ENCODE measurements at regions not wholly inside any gene's neighbourhood (a gene's known extent, or its start where the extent isn't known, plus 50 kb on each side); places are given as distances from the start of the nearest gene placed in this dataset.

GRCh38 chr3:16810593-16811367, 74.0 kb upstream of the PLCL2 start:
- H3K4me2 ChIP-seq (ENCODE audit: low read depth, low read length, poor library complexity, severe bottlenecking), result no peak overlapping the region
- no peaks in the 10 kb centered on the region for H3K27me3 ChIP-seq (ENCODE audit: low read length)
- no peak for DNase-seq
- H3K36me3 ChIP-seq (ENCODE audit: insufficient read depth, low read length), result no peaks in the 10 kb centered on the region
- H3K4me1 ChIP-seq (ENCODE audit: low read length), result no peaks in the 10 kb centered on the region
- H3K9me3 ChIP-seq (ENCODE audit: low read length), result no peaks in the 10 kb centered on the region
- H3K4me3 ChIP-seq (ENCODE audit: low read length), result no peak overlapping the region
- no peak overlapping the region for H2AFZ ChIP-seq (ENCODE audit: low read length)
- no peak overlapping the region for H3K27ac ChIP-seq (ENCODE audit: low read length)
- H3K79me2 ChIP-seq (ENCODE audit: low read length), result no peaks in the 10 kb centered on the region
- no peaks in the 10 kb centered on the region for H4K20me1 ChIP-seq (ENCODE audit: insufficient read depth, low read depth, low read length)
- H3K9ac ChIP-seq (ENCODE audit: low read length), result no peak overlapping the region
- H3K9me2 ChIP-seq (replicated peaks; ENCODE audit: insufficient read depth, low read length), result no peaks in the 10 kb centered on the region

GRCh38 chr3:16811950-16812349, 72.8 kb upstream of the PLCL2 start:
- Histone ChIP-seq H3K4me2 (ENCODE audit: low read depth, low read length, poor library complexity, severe bottlenecking) (no peak overlapping the region), H2AFZ (ENCODE audit: low read length) (no peak overlapping the region), H4K20me1 (ENCODE audit: insufficient read depth, low read depth, low read length) (no peaks in the 10 kb centered on the region), H3K27ac (ENCODE audit: low read length) (no peak overlapping the region), H3K9me3 (ENCODE audit: low read length) (no peaks in the 10 kb centered on the region), H3K79me2 (ENCODE audit: low read length) (no peaks in the 10 kb centered on the region), H3K9me2 (replicated peaks; ENCODE audit: insufficient read depth, low read length) (no peaks in the 10 kb centered on the region), H3K4me1 (ENCODE audit: low read length) (no peaks in the 10 kb centered on the region), H3K9ac (ENCODE audit: low read length) (no peak overlapping the region), H3K27me3 (ENCODE audit: low read length) (no peaks in the 10 kb centered on the region), H3K36me3 (ENCODE audit: insufficient read depth, low read length) (no peaks in the 10 kb centered on the region), H3K4me3 (ENCODE audit: low read length) (no peak overlapping the region)
- no peak for DNase-seq

GRCh38 chr3:16813336-16813735, 71.4 kb upstream of the PLCL2 start:
- Histone ChIP-seq H3K4me3 (ENCODE audit: low read length) (no peak overlapping the region), H3K36me3 (ENCODE audit: insufficient read depth, low read length) (no peaks in the 10 kb centered on the region), H3K79me2 (ENCODE audit: low read length) (no peaks in the 10 kb centered on the region), H3K27ac (ENCODE audit: low read length) (no peak overlapping the region), H3K9me2 (replicated peaks; ENCODE audit: insufficient read depth, low read length) (no peaks in the 10 kb centered on the region), H4K20me1 (ENCODE audit: insufficient read depth, low read depth, low read length) (no peaks in the 10 kb centered on the region), H3K9ac (ENCODE audit: low read length) (no peak overlapping the region), H3K4me2 (ENCODE audit: low read depth, low read length, poor library complexity, severe bottlenecking) (no peak overlapping the region), H3K9me3 (ENCODE audit: low read length) (no peaks in the 10 kb centered on the region), H3K27me3 (ENCODE audit: low read length) (no peaks in the 10 kb centered on the region), H2AFZ (ENCODE audit: low read length) (no peak overlapping the region), H3K4me1 (ENCODE audit: low read length) (no peaks in the 10 kb centered on the region)
- no peak for DNase-seq

- H3K27ac ChIP-seq (ENCODE audit: low read length), result no peak overlapping the region
- DNase-seq, result no peak
- H3K9ac ChIP-seq (ENCODE audit: low read length), result no peak overlapping the region
- H3K9me2 ChIP-seq (replicated peaks; ENCODE audit: insufficient read depth, low read length), result no peaks in the 10 kb centered on the region
- H4K20me1 ChIP-seq (ENCODE audit: insufficient read depth, low read depth, low read length), result no peaks in the 10 kb centered on the region
- no peaks in the 10 kb centered on the region for H3K36me3 ChIP-seq (ENCODE audit: insufficient read depth, low read length)
- no peaks in the 10 kb centered on the region for H3K27me3 ChIP-seq (ENCODE audit: low read length)
- H2AFZ ChIP-seq (ENCODE audit: low read length), result no peak overlapping the region
- H3K9me3 ChIP-seq (ENCODE audit: low read length), result no peaks in the 10 kb centered on the region
- no peaks in the 10 kb centered on the region for H3K79me2 ChIP-seq (ENCODE audit: low read length)
- H3K4me1 ChIP-seq (ENCODE audit: low read length), result peaks cover 9% of the 10 kb centered on the region
- H3K4me2 ChIP-seq (ENCODE audit: low read depth, low read length, poor library complexity, severe bottlenecking), result no peak overlapping the region
- no peak overlapping the region for H3K4me3 ChIP-seq (ENCODE audit: low read length)
These were observed 68.5 kb upstream of the PLCL2 start for GRCh38 chr3:16816048-16816780.

GRCh38 chr3:16817197-16817596, 67.6 kb upstream of the PLCL2 start:
- Histone ChIP-seq H3K9me2 (replicated peaks; ENCODE audit: insufficient read depth, low read length) (no peaks in the 10 kb centered on the region), H2AFZ (ENCODE audit: low read length) (no peak overlapping the region), H3K36me3 (ENCODE audit: insufficient read depth, low read length) (no peaks in the 10 kb centered on the region), H3K79me2 (ENCODE audit: low read length) (no peaks in the 10 kb centered on the region), H4K20me1 (ENCODE audit: insufficient read depth, low read depth, low read length) (no peaks in the 10 kb centered on the region), H3K4me1 (ENCODE audit: low read length) (peaks cover 9% of the 10 kb centered on the region), H3K27ac (ENCODE audit: low read length) (no peak overlapping the region), H3K4me3 (ENCODE audit: low read length) (no peak overlapping the region), H3K9ac (ENCODE audit: low read length) (no peak overlapping the region), H3K27me3 (ENCODE audit: low read length) (no peaks in the 10 kb centered on the region), H3K9me3 (ENCODE audit: low read length) (no peaks in the 10 kb centered on the region), H3K4me2 (ENCODE audit: low read depth, low read length, poor library complexity, severe bottlenecking) (no peak overlapping the region)
- no peak for DNase-seq

- no peaks in the 10 kb centered on the region for H3K9me2 ChIP-seq (replicated peaks; ENCODE audit: insufficient read depth, low read length)
- no peak overlapping the region for H2AFZ ChIP-seq (ENCODE audit: low read length)
- H3K4me3 ChIP-seq (ENCODE audit: low read length), result no peak overlapping the region
- H4K20me1 ChIP-seq (ENCODE audit: insufficient read depth, low read depth, low read length), result no peaks in the 10 kb centered on the region
- H3K36me3 ChIP-seq (ENCODE audit: insufficient read depth, low read length), result no peaks in the 10 kb centered on the region
- H3K9me3 ChIP-seq (ENCODE audit: low read length), result no peaks in the 10 kb centered on the region
- no peaks in the 10 kb centered on the region for H3K79me2 ChIP-seq (ENCODE audit: low read length)
- peaks cover 9% of the 10 kb centered on the region for H3K4me1 ChIP-seq (ENCODE audit: low read length)
- no peak overlapping the region for H3K27ac ChIP-seq (ENCODE audit: low read length)
- DNase-seq, result no peak
- no peaks in the 10 kb centered on the region for H3K27me3 ChIP-seq (ENCODE audit: low read length)
- no peak overlapping the region for H3K4me2 ChIP-seq (ENCODE audit: low read depth, low read length, poor library complexity, severe bottlenecking)
- no peak overlapping the region for H3K9ac ChIP-seq (ENCODE audit: low read length)
These were observed 66.6 kb upstream of the PLCL2 start for GRCh38 chr3:16818194-16818593.

- H3K36me3 ChIP-seq (ENCODE audit: insufficient read depth, low read length), result no peaks in the 10 kb centered on the region
- no peak overlapping the region for H3K4me3 ChIP-seq (ENCODE audit: low read length)
- no peak overlapping the region for H2AFZ ChIP-seq (ENCODE audit: low read length)
These were observed 65.8 kb upstream of the PLCL2 start for GRCh38 chr3:16818945-16819344.

GRCh38 chr3:16820485-16820884, 64.3 kb upstream of the PLCL2 start:
- DNase-seq, result no peak
- Histone ChIP-seq H3K9ac (ENCODE audit: low read length) (no peak overlapping the region), H3K4me2 (ENCODE audit: low read depth, low read length, poor library complexity, severe bottlenecking) (no peak overlapping the region), H3K9me2 (replicated peaks; ENCODE audit: insufficient read depth, low read length) (no peaks in the 10 kb centered on the region), H3K4me1 (ENCODE audit: low read length) (peaks cover 16% of the 10 kb centered on the region), H3K36me3 (ENCODE audit: insufficient read depth, low read length) (no peaks in the 10 kb centered on the region), H3K9me3 (ENCODE audit: low read length) (no peaks in the 10 kb centered on the region), H3K27ac (ENCODE audit: low read length) (no peak overlapping the region), H3K4me3 (ENCODE audit: low read length) (no peak overlapping the region), H4K20me1 (ENCODE audit: insufficient read depth, low read depth, low read length) (no peaks in the 10 kb centered on the region), H2AFZ (ENCODE audit: low read length) (no peak overlapping the region), H3K79me2 (ENCODE audit: low read length) (no peaks in the 10 kb centered on the region), H3K27me3 (ENCODE audit: low read length) (no peaks in the 10 kb centered on the region)

More at GRCh38 chr3:16818945-16819344, 65.8 kb upstream of the PLCL2 start:
- H3K9ac ChIP-seq (ENCODE audit: low read length), result no peak overlapping the region
- no peaks in the 10 kb centered on the region for H3K27me3 ChIP-seq (ENCODE audit: low read length)
- peaks cover 12% of the 10 kb centered on the region for H3K4me1 ChIP-seq (ENCODE audit: low read length)
- no peaks in the 10 kb centered on the region for H3K9me2 ChIP-seq (replicated peaks; ENCODE audit: insufficient read depth, low read length)
- H3K79me2 ChIP-seq (ENCODE audit: low read length), result no peaks in the 10 kb centered on the region
- H4K20me1 ChIP-seq (ENCODE audit: insufficient read depth, low read depth, low read length), result no peaks in the 10 kb centered on the region
- H3K4me2 ChIP-seq (ENCODE audit: low read depth, low read length, poor library complexity, severe bottlenecking), result no peak overlapping the region
- DNase-seq, result no peak
- H3K9me3 ChIP-seq (ENCODE audit: low read length), result no peaks in the 10 kb centered on the region
- H3K27ac ChIP-seq (ENCODE audit: low read length), result no peak overlapping the region

Measured in Karpas-422 (cell line).